ENCODE measurements at regions not wholly inside any gene's neighbourhood (a gene's known extent, or its start where the extent isn't known, plus 50 kb on each side); places are given as distances from the start of the nearest gene placed in this dataset.
"Not testable (repeated sequence)": the region's sequence is repeated elsewhere in the genome, so short reads cannot be mapped to it uniquely, and the experiment has no call there.

GRCh38 chrX:97863261-97863660, 979.6 kb downstream of the RPA4 start:
- DNase-seq: no peak

DNA sequence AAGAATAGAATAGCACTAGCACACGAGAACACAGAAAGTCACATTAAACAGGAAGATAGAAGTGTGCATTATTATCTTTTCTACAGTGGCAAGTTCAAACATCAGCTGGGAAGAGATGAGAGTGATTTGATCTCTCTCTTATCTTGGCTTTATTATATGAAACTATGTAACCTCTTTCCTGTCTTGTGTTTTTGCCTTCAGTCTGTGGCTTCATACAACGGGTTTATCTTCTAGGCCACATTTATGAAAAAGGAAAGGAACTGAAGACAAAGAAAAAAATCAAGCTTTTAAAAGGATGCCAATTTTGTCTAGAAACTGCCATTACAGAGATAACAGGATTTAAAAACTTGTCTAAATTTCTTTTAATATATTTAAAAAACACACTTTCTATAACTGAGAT, 983.6 kb downstream of the RPA4 start:
- no peak for DNase-seq

DNA sequence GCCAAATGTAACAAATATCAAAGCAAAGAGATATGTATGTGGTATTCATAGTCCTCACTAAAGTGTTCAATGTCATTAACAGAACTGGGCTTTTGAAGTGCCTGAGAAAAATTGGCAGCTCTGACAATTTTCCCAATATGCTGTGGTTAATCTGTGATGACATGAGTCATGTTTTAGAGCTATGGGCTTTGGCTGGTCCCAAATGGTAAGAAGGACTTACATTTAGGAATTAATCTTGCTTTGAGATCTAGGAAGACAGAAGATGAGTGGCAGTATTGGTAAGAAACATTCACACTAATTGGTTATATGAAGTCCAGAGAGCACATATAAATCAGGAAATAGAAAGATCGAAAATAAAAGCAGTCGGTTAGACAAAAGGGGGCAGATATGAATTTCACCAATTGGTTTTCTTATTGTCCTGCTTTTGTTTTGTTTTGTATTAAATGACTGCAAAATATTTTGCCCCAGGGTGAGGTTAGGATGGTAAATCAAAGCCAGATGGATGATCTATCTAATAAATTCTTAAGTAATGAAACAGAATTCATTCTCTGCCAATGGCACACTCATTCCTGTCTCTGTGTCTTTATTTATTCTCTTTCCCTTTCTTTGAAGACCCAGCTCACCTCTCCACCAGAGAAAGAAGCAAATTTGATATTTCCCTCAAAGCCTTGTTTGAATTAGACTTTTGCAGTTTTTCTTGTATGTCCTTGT, 993.1 kb downstream of the RPA4 start:
- peak; percentile 16 for DNase-seq

- DNase-seq: no peak
These were observed 998.6 kb downstream of the RPA4 start for GRCh38 chrX:97882306-97882705.

- DNase-seq: no peak
These were observed 1012.0 kb downstream of the RPA4 start for GRCh38 chrX:97895751-97896150.

DNA sequence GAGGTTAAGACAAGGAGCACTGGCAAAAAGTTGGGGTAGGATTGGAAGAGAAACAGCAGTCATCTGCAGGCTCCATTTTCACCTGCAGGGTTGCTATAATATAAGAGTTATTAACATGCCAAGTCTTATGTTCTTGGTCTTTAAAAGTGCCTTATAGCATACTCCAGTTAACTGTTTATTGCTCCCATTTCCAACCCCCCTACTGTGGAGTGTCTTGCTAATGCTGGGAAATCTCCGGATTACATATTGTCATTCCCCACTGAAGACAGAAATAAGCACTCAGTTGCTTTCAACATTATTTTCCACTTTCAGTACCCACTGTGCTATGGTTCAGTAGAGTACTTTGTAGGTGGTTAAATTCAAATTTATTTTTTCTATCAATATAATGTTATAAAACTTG, 1014.3 kb downstream of the RPA4 start:
- no peak for DNase-seq

- no peak for DNase-seq
These were observed 1015.1 kb downstream of the RPA4 start for GRCh38 chrX:97898798-97899197.

DNA sequence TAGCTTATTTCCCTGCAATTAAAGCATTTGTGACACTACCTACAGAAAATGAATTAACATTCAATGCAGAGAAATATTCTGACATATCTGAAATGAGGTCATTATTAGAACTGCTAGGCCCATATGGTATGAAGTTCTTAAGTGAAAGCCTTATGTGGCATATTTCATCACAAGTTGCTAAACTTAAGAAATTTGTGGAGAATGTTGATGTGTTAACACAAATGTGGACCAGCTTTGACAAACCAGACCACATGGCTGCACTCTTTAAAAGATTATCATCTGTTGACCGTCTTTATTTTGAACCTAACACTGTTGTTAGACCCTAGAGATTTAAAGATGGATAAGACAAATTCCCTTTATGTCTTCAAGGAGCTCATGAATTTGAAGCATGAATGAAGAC, 1024.1 kb downstream of the RPA4 start:
- DNase-seq: no peak

GRCh38 chrX:97909245-97909644, 1025.5 kb downstream of the RPA4 start:
- no peak for DNase-seq

- not testable (repeated sequence) for DNase-seq
These were observed 1031.7 kb downstream of the RPA4 start for GRCh38 chrX:97915390-97915789.

GRCh38 chrX:97921223-97921622, 1037.5 kb downstream of the RPA4 start:
- DNase-seq: not testable (repeated sequence)

DNA sequence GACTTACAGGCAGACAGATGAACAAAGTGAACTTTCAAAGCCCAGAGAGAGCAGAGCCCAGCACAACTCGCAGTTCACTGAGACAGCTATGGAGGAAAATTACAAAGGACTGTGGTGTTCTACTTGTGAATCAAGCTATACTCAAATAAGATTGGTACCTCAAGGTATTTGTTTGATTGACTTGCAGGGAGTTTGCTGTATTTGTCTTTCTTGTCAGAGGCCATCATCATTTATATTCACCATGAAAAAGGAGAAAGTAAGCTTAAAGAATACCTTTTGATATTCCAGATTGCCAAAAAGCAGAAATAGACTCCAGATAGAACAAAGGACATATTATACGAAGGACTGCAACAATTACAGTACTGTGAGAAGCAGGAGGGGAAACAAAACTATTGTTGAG, 1047.9 kb downstream of the RPA4 start:
- no peak for DNase-seq

- no peak for DNase-seq
These were observed 1052.6 kb downstream of the RPA4 start for GRCh38 chrX:97936296-97936695.

DNA sequence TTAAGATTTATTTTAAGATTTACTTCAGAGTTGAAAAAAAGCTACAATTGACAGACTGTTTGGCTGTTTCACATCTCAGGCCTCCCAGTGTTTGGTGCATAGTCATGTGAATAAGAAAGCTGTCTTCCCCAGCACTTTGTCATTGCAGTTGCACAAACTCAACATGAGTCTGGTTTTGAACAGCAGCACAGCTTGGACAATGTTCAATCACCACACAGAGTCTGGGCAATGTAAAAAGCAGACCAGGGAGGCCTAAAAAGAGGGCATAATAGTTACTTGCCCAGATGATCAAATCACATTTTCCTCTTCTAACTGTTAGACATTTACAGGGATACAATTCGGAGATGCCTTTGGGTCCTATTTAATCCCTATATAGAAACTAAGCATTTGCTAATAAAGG, 1055.0 kb downstream of the RPA4 start:
- no peak for DNase-seq

GRCh38 chrX:97968376-97969163, 1084.9 kb downstream of the RPA4 start:
- DNase-seq: no peak

DNA sequence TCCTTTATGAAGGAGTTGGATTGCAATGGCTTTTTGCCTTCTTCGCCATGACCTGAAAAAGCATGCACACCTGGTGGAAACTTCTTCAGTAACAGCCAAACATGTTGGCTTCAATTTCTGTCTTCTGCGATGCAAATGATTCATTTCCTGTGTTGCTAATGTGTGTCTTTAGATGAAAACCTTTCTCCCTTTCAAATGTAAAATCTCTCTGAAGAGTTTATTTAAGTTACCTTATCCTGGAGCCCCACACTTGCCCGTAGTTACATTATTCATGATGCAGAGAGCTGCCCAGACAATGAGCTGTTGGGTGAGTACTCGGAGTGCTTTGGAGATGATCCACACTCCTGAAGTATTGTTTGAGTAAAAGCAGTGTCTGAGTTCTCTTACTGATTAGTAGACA, 1100.9 kb downstream of the RPA4 start:
- no peak for DNase-seq

GRCh38 chrX:97985096-97985495, 1101.4 kb downstream of the RPA4 start:
- DNase-seq: no peak

DNA sequence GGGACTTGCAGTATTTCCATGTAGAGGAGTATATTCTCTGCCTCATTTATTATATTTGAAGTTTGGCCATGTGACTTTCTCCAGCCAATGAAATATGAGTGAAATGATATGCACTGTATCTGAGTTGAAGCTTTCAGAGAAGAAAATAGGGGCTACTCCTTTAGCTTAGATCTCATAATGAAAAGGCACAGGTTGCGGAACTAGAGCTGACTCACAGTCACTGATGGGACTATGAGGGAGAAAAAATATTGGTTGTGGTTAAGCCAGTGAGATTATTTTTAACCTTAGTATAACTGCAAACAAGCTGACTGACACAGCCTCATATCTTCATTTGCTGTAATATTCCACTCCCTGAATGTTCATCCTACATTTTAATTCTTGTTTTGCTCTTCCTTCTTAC, 1104.3 kb downstream of the RPA4 start:
- DNase-seq: no peak

DNA sequence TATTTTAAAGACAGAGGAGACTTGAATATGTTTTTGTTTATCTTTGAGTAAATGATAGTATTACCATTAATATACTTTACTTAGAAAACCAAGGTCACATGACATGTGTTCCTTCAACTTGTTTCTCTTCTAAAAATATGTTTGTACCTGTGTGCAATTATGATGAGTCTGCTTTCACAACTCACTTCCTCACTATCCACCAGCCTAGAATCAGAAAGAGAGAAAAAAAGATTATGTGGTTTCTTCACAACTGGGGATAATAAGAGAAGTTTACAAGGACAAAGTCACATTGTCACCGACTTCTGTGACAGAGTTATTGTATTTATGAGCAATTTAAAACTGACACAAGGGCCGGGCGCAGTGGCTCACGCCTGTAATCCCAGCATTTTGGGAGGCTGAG, 1112.1 kb downstream of the RPA4 start:
- no peak for DNase-seq

DNA sequence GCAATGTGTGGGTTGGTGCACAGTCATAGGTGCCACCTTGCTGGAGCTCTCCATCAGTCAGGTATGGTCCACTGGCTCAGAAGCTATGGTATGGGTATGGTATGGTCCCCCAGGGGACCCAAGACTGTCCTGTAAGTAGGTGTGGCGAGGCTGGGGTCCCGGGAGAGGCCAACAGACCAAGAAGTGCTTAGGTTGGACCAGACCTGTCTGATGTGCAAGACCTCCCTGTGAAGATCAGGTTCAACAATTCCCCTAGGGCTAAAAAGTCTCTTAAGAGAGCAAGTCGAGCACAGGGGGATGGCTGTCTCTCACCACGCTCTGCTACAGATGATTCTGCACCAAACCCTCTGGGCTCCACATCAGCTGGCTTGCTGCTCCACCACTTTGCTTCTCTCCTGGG, 1145.0 kb downstream of the RPA4 start:
- DNase-seq: no peak

DNA sequence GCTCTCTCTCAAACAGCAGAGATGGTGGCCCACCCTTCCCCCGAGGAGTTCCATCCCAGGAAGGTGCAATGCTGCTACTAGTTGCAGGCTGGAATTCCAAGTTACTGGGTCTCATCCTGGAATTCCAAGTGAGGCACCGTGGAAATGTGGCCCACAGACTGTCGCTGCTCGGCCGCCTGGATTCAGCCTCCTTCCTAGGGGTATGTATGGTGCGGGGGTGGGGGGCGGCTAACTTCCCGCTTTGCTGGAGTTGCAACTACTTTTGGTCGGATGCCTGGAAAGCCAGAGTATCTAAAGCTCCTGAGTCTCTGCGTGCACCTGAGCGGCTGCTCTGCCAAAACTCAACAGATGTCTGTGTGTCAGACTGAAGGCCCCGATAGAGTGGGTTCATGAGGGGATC, 1146.2 kb downstream of the RPA4 start:
- DNase-seq: no peak

GRCh38 chrX:98057176-98057575, 1173.5 kb downstream of the RPA4 start:
- DNase-seq: no peak

DNA sequence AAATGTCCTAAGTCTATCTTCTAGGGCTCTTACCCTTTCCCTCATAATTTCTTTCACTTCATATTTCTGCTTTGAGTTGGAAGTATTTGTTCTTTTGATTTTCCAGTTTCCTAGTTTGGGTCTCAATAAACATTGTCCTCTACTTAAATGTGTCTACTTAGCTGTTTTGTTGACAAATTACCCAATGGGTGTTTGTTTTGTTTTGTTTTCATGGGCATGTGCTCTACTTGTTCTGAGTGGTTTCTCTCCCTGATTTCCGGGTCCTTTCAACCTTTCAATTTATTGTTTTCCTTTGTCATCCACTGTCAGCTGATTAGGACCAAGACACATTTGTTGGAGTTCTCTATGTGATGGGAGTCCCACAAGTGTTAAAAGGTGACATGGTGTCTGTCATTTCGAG, 1181.4 kb downstream of the RPA4 start:
- no peak for DNase-seq

GRCh38 chrX:98067611-98068010, 1183.9 kb downstream of the RPA4 start:
- no peak for DNase-seq
